ENCODE measurements at regions not wholly inside any gene's neighbourhood (a gene's known extent, or its start where the extent isn't known, plus 50 kb on each side); places are given as distances from the start of the nearest gene placed in this dataset.
"Not testable (repeated sequence)": the region's sequence is repeated elsewhere in the genome, so short reads cannot be mapped to it uniquely, and the experiment has no call there.

- Mint-ChIP-seq H3K4me3 (no peak overlapping the region), H3K27me3 (no peaks in the 10 kb centered on the region), H3K36me3 (peaks cover 23 to 36% of the 10 kb centered on the region in 2 donors), H3K4me1 (peaks cover 0 to 15% (median 0%) of the 10 kb centered on the region in 3 donors), H3K9me3 (no peaks in the 10 kb centered on the region), H3K27ac (peak overlapping the region in 1 of 6 donors; percentile 42)
- ATAC-seq (ENCODE audit: low read depth in 2 of 2) (no peak), DNase-seq (no peak)
Observed at GRCh38 chr6:144782634-144783033, 497.5 kb downstream of the UTRN start.

GRCh38 chr6:144785056-144785455 lies 499.9 kb downstream of the UTRN start:
- Mint-ChIP-seq H3K9me3 (no peaks in the 10 kb centered on the region), H3K27ac (no peak overlapping the region), H3K36me3 (peaks cover 23 to 27% of the 10 kb centered on the region in 2 donors), H3K4me1 (peaks cover 0 to 10% (median 0%) of the 10 kb centered on the region in 3 donors), H3K4me3 (no peak overlapping the region), H3K27me3 (no peaks in the 10 kb centered on the region)
- no peak for DNase-seq
- ATAC-seq (ENCODE audit: low read depth in 2 of 2): no peak

GRCh38 chr6:144786825-144787224 lies 501.7 kb downstream of the UTRN start:
- H3K27me3 Mint-ChIP-seq: no peaks in the 10 kb centered on the region
- H3K4me3 Mint-ChIP-seq: no peak overlapping the region
- peaks cover 19 to 28% of the 10 kb centered on the region in 2 donors for H3K36me3 Mint-ChIP-seq
- H3K27ac Mint-ChIP-seq: peak overlapping the region in 2 of 6 donors; percentile 7 to 39
- DNase-seq (no peak), ATAC-seq (ENCODE audit: low read depth in 2 of 2) (no peak)
- H3K9me3 Mint-ChIP-seq: no peaks in the 10 kb centered on the region
- peaks cover 0 to 4% (median 0%) of the 10 kb centered on the region in 3 donors for H3K4me1 Mint-ChIP-seq

- H3K27ac Mint-ChIP-seq: no peak overlapping the region
- H3K4me1 Mint-ChIP-seq: no peaks in the 10 kb centered on the region
- no peaks in the 10 kb centered on the region for H3K27me3 Mint-ChIP-seq
- H3K36me3 Mint-ChIP-seq: peaks cover 41 to 56% of the 10 kb centered on the region in 2 donors
- DNase-seq: no peak
- no peak for ATAC-seq (ENCODE audit: low read depth in 2 of 2)
- H3K4me3 Mint-ChIP-seq: no peak overlapping the region
- peaks cover 4 to 23% (median 18%) of the 10 kb centered on the region in 7 donors for H3K9me3 Mint-ChIP-seq
Observed at GRCh38 chr6:144793744-144794143, 508.6 kb downstream of the UTRN start.

GRCh38 chr6:144795022-144795421 lies 509.9 kb downstream of the UTRN start:
- peaks cover 50 to 56% of the 10 kb centered on the region in 2 donors for H3K36me3 Mint-ChIP-seq
- H3K27me3 Mint-ChIP-seq; H3K4me3 Mint-ChIP-seq; DNase-seq; H3K4me1 Mint-ChIP-seq; ATAC-seq (ENCODE audit: low read depth in 2 of 2); H3K27ac Mint-ChIP-seq: not testable (repeated sequence)
- peaks cover 4 to 23% (median 18%) of the 10 kb centered on the region in 7 donors for H3K9me3 Mint-ChIP-seq

GRCh38 chr6:144796070-144796469 lies 510.9 kb downstream of the UTRN start:
- peaks cover 4 to 23% (median 18%) of the 10 kb centered on the region in 7 donors for H3K9me3 Mint-ChIP-seq
- peaks cover 0 to 7% (median 0%) of the 10 kb centered on the region in 3 donors for H3K4me1 Mint-ChIP-seq
- no peak overlapping the region for H3K4me3 Mint-ChIP-seq
- no peaks in the 10 kb centered on the region for H3K27me3 Mint-ChIP-seq
- no peak for DNase-seq
- peaks cover 46 to 56% of the 10 kb centered on the region in 2 donors for H3K36me3 Mint-ChIP-seq
- no peak for ATAC-seq (ENCODE audit: low read depth in 2 of 2)
- H3K27ac Mint-ChIP-seq: peak overlapping the region in 1 of 6 donors; percentile 68

- H3K27me3 Mint-ChIP-seq: no peaks in the 10 kb centered on the region
- peaks cover 4 to 23% (median 18%) of the 10 kb centered on the region in 7 donors for H3K9me3 Mint-ChIP-seq
- DNase-seq: no peak
- peaks cover 0 to 7% (median 0%) of the 10 kb centered on the region in 3 donors for H3K4me1 Mint-ChIP-seq
- no peak for ATAC-seq (ENCODE audit: low read depth in 2 of 2)
- H3K4me3 Mint-ChIP-seq: no peak overlapping the region
- peaks cover 37 to 49% of the 10 kb centered on the region in 2 donors for H3K36me3 Mint-ChIP-seq
- H3K27ac Mint-ChIP-seq: no peak overlapping the region
Observed at GRCh38 chr6:144797881-144798589, 512.9 kb downstream of the UTRN start.

- no peaks in the 10 kb centered on the region for H3K9me3 Mint-ChIP-seq
- no peak for ATAC-seq (ENCODE audit: low read depth in 2 of 2)
- no peaks in the 10 kb centered on the region for H3K27me3 Mint-ChIP-seq
- H3K4me3 Mint-ChIP-seq: no peak overlapping the region
- no peak for DNase-seq
- H3K4me1 Mint-ChIP-seq: peaks cover 0 to 5% (median 2%) of the 10 kb centered on the region in 3 donors
- H3K27ac Mint-ChIP-seq: peak overlapping the region in 3 of 6 donors; percentile 9 to 63 (median 38)
- peaks cover 24 to 36% of the 10 kb centered on the region in 2 donors for H3K36me3 Mint-ChIP-seq
Observed at GRCh38 chr6:144804246-144804790, 519.2 kb downstream of the UTRN start.

GRCh38 chr6:144805049-144805448 lies 519.9 kb downstream of the UTRN start:
- Mint-ChIP-seq H3K4me3 (no peak overlapping the region), H3K27me3 (no peaks in the 10 kb centered on the region), H3K4me1 (peaks cover 0 to 5% (median 0%) of the 10 kb centered on the region in 3 donors), H3K9me3 (no peaks in the 10 kb centered on the region), H3K36me3 (peaks cover 28 to 39% of the 10 kb centered on the region in 2 donors), H3K27ac (peak overlapping the region in 1 of 6 donors; percentile 29)
- DNase-seq: no peak
- no peak for ATAC-seq (ENCODE audit: low read depth in 2 of 2)

- Mint-ChIP-seq H3K4me1 (peaks cover 0 to 5% (median 0%) of the 10 kb centered on the region in 3 donors), H3K4me3 (no peak overlapping the region), H3K36me3 (peaks cover 34 to 39% of the 10 kb centered on the region in 2 donors), H3K27ac (no peak overlapping the region), H3K27me3 (no peaks in the 10 kb centered on the region), H3K9me3 (no peaks in the 10 kb centered on the region)
- DNase-seq (no peak), ATAC-seq (ENCODE audit: low read depth in 2 of 2) (no peak)
Observed at GRCh38 chr6:144806222-144806621, 521.1 kb downstream of the UTRN start.

GRCh38 chr6:144809120-144809519 lies 524.0 kb downstream of the UTRN start:
- Mint-ChIP-seq H3K9me3 (no peaks in the 10 kb centered on the region), H3K27me3 (no peaks in the 10 kb centered on the region), H3K4me3 (no peak overlapping the region), H3K27ac (peak overlapping the region in 2 of 6 donors; percentile 6 to 14), H3K36me3 (peaks cover 37 to 47% of the 10 kb centered on the region in 2 donors), H3K4me1 (peaks cover 0 to 5% (median 0%) of the 10 kb centered on the region in 3 donors)
- DNase-seq: no peak
- no peak for ATAC-seq (ENCODE audit: low read depth in 2 of 2)

- Mint-ChIP-seq H3K9me3 (no peaks in the 10 kb centered on the region), H3K4me3 (no peak overlapping the region), H3K4me1 (peaks cover 0 to 5% (median 0%) of the 10 kb centered on the region in 3 donors), H3K27me3 (no peaks in the 10 kb centered on the region), H3K27ac (peak overlapping the region in 2 of 6 donors; percentile 1 to 6), H3K36me3 (peaks cover 40 to 42% of the 10 kb centered on the region in 2 donors)
- DNase-seq (no peak), ATAC-seq (ENCODE audit: low read depth in 2 of 2) (no peak)
Observed at GRCh38 chr6:144809969-144810368, 524.8 kb downstream of the UTRN start.

GRCh38 chr6:144811140-144811539 lies 526.0 kb downstream of the UTRN start:
- no peak for ATAC-seq (ENCODE audit: low read depth in 2 of 2)
- Mint-ChIP-seq H3K4me3 (no peak overlapping the region), H3K4me1 (peaks cover 0 to 5% (median 0%) of the 10 kb centered on the region in 3 donors), H3K27ac (no peak overlapping the region), H3K9me3 (no peaks in the 10 kb centered on the region), H3K27me3 (no peaks in the 10 kb centered on the region), H3K36me3 (peaks cover 35 to 51% of the 10 kb centered on the region in 2 donors)
- no peak for DNase-seq

- Mint-ChIP-seq H3K4me3 (no peak overlapping the region), H3K9me3 (no peaks in the 10 kb centered on the region), H3K27me3 (no peaks in the 10 kb centered on the region), H3K4me1 (no peaks in the 10 kb centered on the region), H3K36me3 (peaks cover 13 to 31% of the 10 kb centered on the region in 2 donors), H3K27ac (no peak overlapping the region)
- ATAC-seq (ENCODE audit: low read depth in 2 of 2) (no peak), DNase-seq (no peak)
Observed at GRCh38 chr6:144816936-144817335, 531.8 kb downstream of the UTRN start.
